RWPE2 (cell line): ENCODE measurements at regions not wholly inside any gene's neighbourhood (a gene's known extent, or its start where the extent isn't known, plus 50 kb on each side); places are given as distances from the start of the nearest gene placed in this dataset.

Experiments used
- ATAC-seq: fragments of 200-7000 bp; cut with Tn5 transposase; 3 replicates; pipeline ENCODE4 v1.9.1; 2021; ENCODE audit warnings: low read depth
- DNase-seq: peaks from one replicate; pipeline ENCODE4 v3.0.0-alpha.2; 2020; ENCODE audit warnings: low spot score
- H3K27ac ChIP-seq: fragments of 450-650 bp; 2 replicates; pipeline ENCODE4 v1.5.1; 2017; ENCODE audit warnings: mild to moderate bottlenecking; ENCODE audit not compliant: poor library complexity, severe bottlenecking
- H3K27me3 ChIP-seq: fragments of 250-450 bp; sonication (Bioruptor Pico); 2 replicates; pipeline ENCODE4 v1.5.1; 2021; ENCODE audit warnings: mild to moderate bottlenecking, moderate library complexity; ENCODE audit not compliant: insufficient read depth, poor library complexity, severe bottlenecking
- H3K36me3 ChIP-seq: fragments of 250-450 bp; sonication (Bioruptor Pico); 2 replicates; pipeline ENCODE4 v1.5.1; 2020; ENCODE audit warnings: low read depth, mild to moderate bottlenecking, moderate library complexity
- H3K4me1 ChIP-seq: fragments of 250-450 bp; sonication (Bioruptor Pico); 2 replicates; pipeline ENCODE4 v1.5.1; 2021; ENCODE audit warnings: mild to moderate bottlenecking, moderate library complexity; ENCODE audit not compliant: insufficient read depth, poor library complexity, severe bottlenecking
- H3K4me3 ChIP-seq: fragments of 250-450 bp; sonication (Bioruptor Pico); 2 replicates; pipeline ENCODE4 v1.5.1; 2021; ENCODE audit warnings: mild to moderate bottlenecking, moderate library complexity; ENCODE audit not compliant: severe bottlenecking
- H3K9me3 ChIP-seq: fragments of 250-450 bp; sonication (Bioruptor Pico); 2 replicates; pipeline ENCODE4 v1.5.1; 2021; ENCODE audit warnings: mild to moderate bottlenecking, moderate library complexity; ENCODE audit not compliant: severe bottlenecking
- CTCF ChIP-seq: fragments of 450-650 bp; IDR thresholded peaks from one replicate; pipeline ENCODE4 v1.5.1; 2017; ENCODE audit warnings: mild to moderate bottlenecking, moderate library complexity; ENCODE audit not compliant: poor library complexity, severe bottlenecking

GRCh38 chr22:44608597-44609399 lies 93.2 kb upstream of the PRR5 start:
- no peaks in the 10 kb centered on the region for H3K27me3 ChIP-seq
- H3K9me3 ChIP-seq, result peaks cover 12% of the 10 kb centered on the region
- no peak overlapping the region for H3K27ac ChIP-seq
- no peak overlapping the region for H3K4me3 ChIP-seq
- ATAC-seq (no peak), DNase-seq (no peak)
- no peak for TF ChIP-seq CTCF
- H3K36me3 ChIP-seq, result no peaks in the 10 kb centered on the region
- H3K4me1 ChIP-seq, result no peaks in the 10 kb centered on the region

- H3K9me3 ChIP-seq, result peaks cover 3% of the 10 kb centered on the region
- H3K27me3 ChIP-seq, result no peaks in the 10 kb centered on the region
- no peaks in the 10 kb centered on the region for H3K4me1 ChIP-seq
- H3K4me3 ChIP-seq, result no peak overlapping the region
- H3K27ac ChIP-seq, result no peak overlapping the region
- ATAC-seq, result no peak
- no peak for DNase-seq
- no peaks in the 10 kb centered on the region for H3K36me3 ChIP-seq
- no peak for TF ChIP-seq CTCF
These were observed 95.9 kb upstream of the PRR5 start for GRCh38 chr22:44606126-44606525.

GRCh38 chr22:44605486-44605885 lies 96.5 kb upstream of the PRR5 start:
- no peak for TF ChIP-seq CTCF
- H3K27me3 ChIP-seq, result no peaks in the 10 kb centered on the region
- H3K4me1 ChIP-seq, result no peaks in the 10 kb centered on the region
- H3K4me3 ChIP-seq, result no peak overlapping the region
- ATAC-seq (no peak), DNase-seq (no peak)
- H3K9me3 ChIP-seq, result no peaks in the 10 kb centered on the region
- H3K36me3 ChIP-seq, result no peaks in the 10 kb centered on the region
- H3K27ac ChIP-seq, result no peak overlapping the region

GRCh38 chr22:44604991-44605390 lies 97.0 kb upstream of the PRR5 start:
- no peak for TF ChIP-seq CTCF
- H3K4me3 ChIP-seq, result no peak overlapping the region
- no peak overlapping the region for H3K27ac ChIP-seq
- no peaks in the 10 kb centered on the region for H3K9me3 ChIP-seq
- no peaks in the 10 kb centered on the region for H3K4me1 ChIP-seq
- no peak for DNase-seq
- ATAC-seq, result no peak
- H3K27me3 ChIP-seq, result no peaks in the 10 kb centered on the region
- no peaks in the 10 kb centered on the region for H3K36me3 ChIP-seq

GRCh38 chr22:44604455-44604854 lies 97.5 kb upstream of the PRR5 start:
- DNase-seq, result no peak
- ATAC-seq, result no peak
- no peak for TF ChIP-seq CTCF
- Histone ChIP-seq H3K27ac (no peak overlapping the region), H3K9me3 (no peaks in the 10 kb centered on the region), H3K27me3 (no peaks in the 10 kb centered on the region), H3K4me3 (no peak overlapping the region), H3K36me3 (no peaks in the 10 kb centered on the region), H3K4me1 (no peaks in the 10 kb centered on the region)
